Neural cell (in vitro differentiated cells): ENCODE measurements at regions not wholly inside any gene's neighbourhood (a gene's known extent, or its start where the extent isn't known, plus 50 kb on each side); places are given as distances from the start of the nearest gene placed in this dataset.

Experiments used
- H2AFZ ChIP-seq: fragments of 200-600, 300-800 bp; sonication (generic), shearing (Covaris generic); 2 replicates; pipeline ENCODE4 v1.6.0; 2014; ENCODE audit warnings: low read depth, mild to moderate bottlenecking, antibody characterized with exemption, low read length, moderate library complexity
- H3F3A ChIP-seq: fragments of 200-600 bp; shearing (Covaris generic); 2 replicates; pipeline ENCODE4 v1.6.1; 2016; ENCODE audit warnings: mild to moderate bottlenecking, moderate library complexity, mixed read lengths, antibody characterized with exemption, low read length; ENCODE audit not compliant: insufficient read depth, poor library complexity, severe bottlenecking
- H3K27ac ChIP-seq: fragments of 200-600, 300-800 bp; sonication (generic), shearing (Covaris generic); 2 replicates; pipeline ENCODE4 v1.5.1; 2014; ENCODE audit warnings: mild to moderate bottlenecking, low read length, moderate library complexity
- H3K27me3 ChIP-seq: fragments of 300-800, 200-600 bp; sonication (generic), shearing (Covaris generic); 2 replicates; pipeline ENCODE4 v1.6.0; 2014; ENCODE audit warnings: mild to moderate bottlenecking, low read depth, low read length, moderate library complexity; ENCODE audit not compliant: insufficient read depth
- H3K36me3 ChIP-seq: fragments of 300-800, 200-600 bp; sonication (generic), shearing (Covaris generic); 2 replicates; pipeline ENCODE4 v1.5.1; 2014; ENCODE audit warnings: mild to moderate bottlenecking, antibody characterized with exemption, low read length, moderate library complexity; ENCODE audit not compliant: insufficient read depth
- H3K4me2 ChIP-seq: fragments of 300-800, 200-600 bp; sonication (generic), shearing (Covaris generic); 2 replicates; pipeline ENCODE4 v1.6.0; 2014; ENCODE audit warnings: mild to moderate bottlenecking, low read length
- H3K4me3 ChIP-seq: fragments of 300-800, 200-600 bp; sonication (generic), shearing (Covaris generic); 2 replicates; pipeline ENCODE4 v1.5.1; 2014; ENCODE audit warnings: mild to moderate bottlenecking, low read length, moderate library complexity
- H3K79me2 ChIP-seq: fragments of 200-600 bp; shearing (Covaris generic); replicated peaks from 2 replicates; pipeline ENCODE4 v1.6.0; 2014; ENCODE audit warnings: mild to moderate bottlenecking, low read length, moderate library complexity; ENCODE audit not compliant: insufficient read depth
- H3K9ac ChIP-seq: fragments of 300-800, 200-600 bp; sonication (generic), shearing (Covaris generic); 2 replicates; pipeline ENCODE4 v1.6.1; 2016; ENCODE audit warnings: mild to moderate bottlenecking, low read length, mixed read lengths
- H3K9me2 ChIP-seq: fragments of 200-600 bp; shearing (Covaris generic); 2 replicates; pipeline ENCODE4 v1.6.1; 2016; ENCODE audit warnings: mild to moderate bottlenecking, low read length, mixed read lengths; ENCODE audit not compliant: insufficient read depth
- H3K9me3 ChIP-seq: fragments of 200-600, 300-800 bp; sonication (generic), shearing (Covaris generic); 2 replicates; pipeline ENCODE4 v1.6.1; 2016; ENCODE audit warnings: mild to moderate bottlenecking, mixed run types, low read length, moderate library complexity, mixed read lengths
- H4K20me1 ChIP-seq: fragments of 200-600 bp; shearing (Covaris generic); 2 replicates; pipeline ENCODE4 v1.6.1; 2016; ENCODE audit warnings: mild to moderate bottlenecking, mixed run types; ENCODE audit not compliant: insufficient read depth
- CTCF ChIP-seq: fragments of 450-650 bp; IDR thresholded peaks from 2 replicates; pipeline ENCODE4 v1.5.1; 2014; ENCODE audit warnings: antibody characterized with exemption, mild to moderate bottlenecking, moderate library complexity; ENCODE audit not compliant: poor library complexity, severe bottlenecking
- EP300 ChIP-seq: fragments of 450-650 bp; conservative IDR thresholded peaks from 2 replicates; pipeline ENCODE4 v1.6.1; 2014; ENCODE audit warnings: antibody characterized with exemption, mild to moderate bottlenecking, moderate library complexity; ENCODE audit not compliant: poor library complexity, severe bottlenecking
- EZH2 ChIP-seq: fragments of 200-600, 300-800 bp; shearing (Covaris generic), sonication (generic); IDR thresholded peaks from 2 replicates; pipeline ENCODE4 v1.6.1; 2014; ENCODE audit warnings: antibody characterized with exemption, low read length, borderline replicate concordance, mild to moderate bottlenecking; ENCODE audit not compliant: insufficient read depth, poor library complexity, severe bottlenecking
- MXI1 ChIP-seq: fragments of 450-650 bp; conservative IDR thresholded peaks from 2 replicates; pipeline ENCODE4 v1.6.1; 2014; ENCODE audit warnings: antibody characterized with exemption, mild to moderate bottlenecking; ENCODE audit not compliant: poor library complexity, severe bottlenecking
- POLR2AphosphoS5 ChIP-seq: IDR thresholded peaks from 2 replicates; pipeline ENCODE4 v1.6.1; 2012
- RAD21 ChIP-seq: fragments of 450-650 bp; conservative IDR thresholded peaks from 2 replicates; pipeline ENCODE4 v1.6.1; 2014; ENCODE audit warnings: antibody characterized with exemption, mild to moderate bottlenecking, moderate library complexity
- REST ChIP-seq: IDR thresholded peaks from 2 replicates; pipeline ENCODE4 v1.6.1; 2012; ENCODE audit warnings: borderline replicate concordance
- SMC3 ChIP-seq: fragments of 450-650 bp; conservative IDR thresholded peaks from 2 replicates; pipeline ENCODE4 v1.6.1; 2014; ENCODE audit warnings: antibody characterized with exemption, mild to moderate bottlenecking, moderate library complexity; ENCODE audit not compliant: poor library complexity
- TAF1 ChIP-seq: IDR thresholded peaks from 2 replicates; pipeline ENCODE4 v1.6.1; 2012; ENCODE audit warnings: low read depth

- no peak for TF ChIP-seq SMC3
- no peak for TF ChIP-seq EP300
Observed at GRCh38 chr1:87888446-87888845, 559.8 kb downstream of the LMO4 start (continued).

GRCh38 chr1:87894062-87894461 lies 565.4 kb downstream of the LMO4 start:
- Histone ChIP-seq H3K4me2 (no peak overlapping the region), H3K27ac (no peak overlapping the region), H3K9me2 (no peaks in the 10 kb centered on the region), H3K9ac (no peak overlapping the region), H3K9me3 (no peaks in the 10 kb centered on the region), H4K20me1 (no peaks in the 10 kb centered on the region), H3K27me3 (no peaks in the 10 kb centered on the region), H3K79me2 (no peaks in the 10 kb centered on the region), H2AFZ (no peak overlapping the region), H3K4me3 (no peak overlapping the region), H3F3A (no peaks in the 10 kb centered on the region), H3K36me3 (no peaks in the 10 kb centered on the region)
- TF ChIP-seq TAF1, result no peak
- no peak for TF ChIP-seq REST
- TF ChIP-seq EP300, result no peak
- TF ChIP-seq RAD21, result no peak
- TF ChIP-seq EZH2, result no peak
- TF ChIP-seq POLR2AphosphoS5, result no peak
- TF ChIP-seq MXI1, result no peak
- no peak for TF ChIP-seq CTCF
- TF ChIP-seq SMC3, result no peak

- Histone ChIP-seq H3K9ac (no peak overlapping the region), H3K9me3 (no peaks in the 10 kb centered on the region), H3K4me3 (no peak overlapping the region), H3K9me2 (no peaks in the 10 kb centered on the region), H3K4me2 (no peak overlapping the region), H3K27ac (no peak overlapping the region), H3K36me3 (no peaks in the 10 kb centered on the region), H4K20me1 (no peaks in the 10 kb centered on the region), H3K27me3 (no peaks in the 10 kb centered on the region), H3F3A (no peaks in the 10 kb centered on the region), H2AFZ (no peak overlapping the region), H3K79me2 (no peaks in the 10 kb centered on the region)
- TF ChIP-seq TAF1, result no peak
- no peak for TF ChIP-seq SMC3
- no peak for TF ChIP-seq MXI1
- no peak for TF ChIP-seq REST
- no peak for TF ChIP-seq POLR2AphosphoS5
Observed at GRCh38 chr1:87897481-87897880, 568.8 kb downstream of the LMO4 start.
